ENCODE measurements at regions not wholly inside any gene's neighbourhood (a gene's known extent, or its start where the extent isn't known, plus 50 kb on each side); places are given as distances from the start of the nearest gene placed in this dataset.

GRCh38 chrX:10078266-10078665 is 78.5 kb upstream of the CLCN4 start:
- FAIRE-seq (no peak), DNase-seq (ENCODE audit: low spot score) (no peak)

GRCh38 chrX:10079231-10079630 is 77.5 kb upstream of the CLCN4 start:
- FAIRE-seq (no peak), DNase-seq (ENCODE audit: low spot score) (no peak)

- FAIRE-seq: no peak
These were observed 73.0 kb upstream of the CLCN4 start for GRCh38 chrX:10083809-10084208.

GRCh38 chrX:10085223-10085622 is 71.6 kb upstream of the CLCN4 start:
- DNase-seq (ENCODE audit: low spot score) (no peak), FAIRE-seq (no peak)

More at GRCh38 chrX:10083809-10084208, 73.0 kb upstream of the CLCN4 start:
- no peak for DNase-seq (ENCODE audit: low spot score)

- no peak for FAIRE-seq
- no peak for DNase-seq (ENCODE audit: low spot score)
These were observed 70.1 kb upstream of the CLCN4 start for GRCh38 chrX:10086676-10087075.

- FAIRE-seq (no peak), DNase-seq (ENCODE audit: low spot score) (no peak)
These were observed 69.4 kb upstream of the CLCN4 start for GRCh38 chrX:10087391-10087790.

- peak; percentile 11 for DNase-seq (ENCODE audit: low spot score)
- FAIRE-seq: no peak
These were observed 67.4 kb upstream of the CLCN4 start for GRCh38 chrX:10089378-10089795.

GRCh38 chrX:10090319-10090718 is 66.5 kb upstream of the CLCN4 start:
- DNase-seq (ENCODE audit: low spot score): no peak
- no peak for FAIRE-seq

- DNase-seq (ENCODE audit: low spot score) (no peak), FAIRE-seq (no peak)
These were observed 61.5 kb upstream of the CLCN4 start for GRCh38 chrX:10095246-10095645.

GRCh38 chrX:10095698-10096432 is 60.9 kb upstream of the CLCN4 start:
- no peak for FAIRE-seq

GRCh38 chrX:10098270-10098713 is 58.5 kb upstream of the CLCN4 start:
- no peak for DNase-seq (ENCODE audit: low spot score)
- no peak for FAIRE-seq

More at GRCh38 chrX:10095698-10096432, 60.9 kb upstream of the CLCN4 start:
- DNase-seq (ENCODE audit: low spot score): no peak

GRCh38 chrX:10099411-10099810 is 57.4 kb upstream of the CLCN4 start:
- no peak for FAIRE-seq

GRCh38 chrX:10101269-10101668 is 55.5 kb upstream of the CLCN4 start:
- FAIRE-seq (no peak), DNase-seq (ENCODE audit: low spot score) (no peak)

More at GRCh38 chrX:10099411-10099810, 57.4 kb upstream of the CLCN4 start:
- no peak for DNase-seq (ENCODE audit: low spot score)

GRCh38 chrX:10102046-10102704 is 54.6 kb upstream of the CLCN4 start:
- DNase-seq (ENCODE audit: low spot score) (no peak), FAIRE-seq (no peak)

- no peak for FAIRE-seq
- DNase-seq (ENCODE audit: low spot score): no peak
These were observed 53.8 kb upstream of the CLCN4 start for GRCh38 chrX:10103023-10103422.

- DNase-seq (ENCODE audit: low spot score) (no peak), FAIRE-seq (no peak)
These were observed 51.7 kb upstream of the CLCN4 start for GRCh38 chrX:10104958-10105658.

GRCh38 chrX:10106806-10107205 is 50.0 kb upstream of the CLCN4 start:
- DNase-seq (ENCODE audit: low spot score) (no peak), FAIRE-seq (no peak)

All from urothelium cell line (cell line).